ENCODE measurements at regions not wholly inside any gene's neighbourhood (a gene's known extent, or its start where the extent isn't known, plus 50 kb on each side); places are given as distances from the start of the nearest gene placed in this dataset.

- H3K36me3 Mint-ChIP-seq (ENCODE audit: insufficient read depth) = no peaks in the 10 kb centered on the region
- peaks cover 9% of the 10 kb centered on the region for H3K27me3 Mint-ChIP-seq
- TF ChIP-seq CTCF (IDR thresholded peaks at IDR 0.05; ENCODE audit: unreplicated experiment) = no peak
- no peak overlapping the region for H3K4me3 Mint-ChIP-seq (ENCODE audit: low read depth)
- peaks cover 1% of the 10 kb centered on the region for H3K4me1 Mint-ChIP-seq (ENCODE audit: low read depth)
- H3K9me3 Mint-ChIP-seq (ENCODE audit: low read depth) = no peaks in the 10 kb centered on the region
- DNase-seq (ENCODE audit: low spot score, unreplicated experiment) = no peak
- H3K27ac Mint-ChIP-seq = no peak overlapping the region
Observed at GRCh38 chr7:25583621-25584020, 355.3 kb upstream of the NPVF start.

GRCh38 chr7:25584112-25584938 lies 356.0 kb upstream of the NPVF start:
- no peak overlapping the region for H3K27ac Mint-ChIP-seq
- no peak for DNase-seq (ENCODE audit: low spot score, unreplicated experiment)
- no peaks in the 10 kb centered on the region for H3K36me3 Mint-ChIP-seq (ENCODE audit: insufficient read depth)
- no peak overlapping the region for H3K4me3 Mint-ChIP-seq (ENCODE audit: low read depth)
- H3K9me3 Mint-ChIP-seq (ENCODE audit: low read depth) = no peaks in the 10 kb centered on the region
- no peaks in the 10 kb centered on the region for H3K4me1 Mint-ChIP-seq (ENCODE audit: low read depth)
- peaks cover 12% of the 10 kb centered on the region for H3K27me3 Mint-ChIP-seq
- no peak for TF ChIP-seq CTCF (IDR thresholded peaks at IDR 0.05; ENCODE audit: unreplicated experiment)

DNA sequence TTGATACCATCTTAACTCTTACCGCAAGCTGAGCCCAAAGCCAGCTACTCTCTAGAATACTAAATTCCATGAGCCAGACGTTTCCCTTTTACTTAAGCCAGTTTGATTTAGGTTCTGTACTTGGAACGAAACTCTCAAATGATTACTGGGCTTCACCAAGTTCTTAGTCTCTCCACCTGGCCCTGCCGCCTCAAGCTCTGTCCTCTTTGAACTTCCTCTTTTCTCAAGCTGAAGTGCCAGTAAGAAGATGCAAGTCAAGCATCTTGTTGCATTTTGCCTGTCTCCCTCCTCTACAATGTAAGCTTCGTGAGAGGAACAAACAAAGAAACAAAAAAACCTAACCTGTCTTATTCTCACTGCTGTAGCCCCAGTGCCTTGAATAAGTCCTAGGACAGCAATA lies 358.2 kb upstream of the NPVF start:
- no peaks in the 10 kb centered on the region for H3K36me3 Mint-ChIP-seq (ENCODE audit: insufficient read depth)
- H3K4me3 Mint-ChIP-seq (ENCODE audit: low read depth) = no peak overlapping the region
- peaks cover 19% of the 10 kb centered on the region for H3K27me3 Mint-ChIP-seq

GRCh38 chr7:25594122-25594521 lies 365.8 kb upstream of the NPVF start:
- Mint-ChIP-seq H3K4me3 (ENCODE audit: low read depth) (no peak overlapping the region), H3K27ac (no peak overlapping the region), H3K4me1 (ENCODE audit: low read depth) (peaks cover 7% of the 10 kb centered on the region), H3K9me3 (ENCODE audit: low read depth) (no peaks in the 10 kb centered on the region), H3K27me3 (peaks cover 13% of the 10 kb centered on the region), H3K36me3 (ENCODE audit: insufficient read depth) (no peaks in the 10 kb centered on the region)
- TF ChIP-seq CTCF (IDR thresholded peaks at IDR 0.05; ENCODE audit: unreplicated experiment) = no peak
- DNase-seq (ENCODE audit: low spot score, unreplicated experiment) = no peak

More for the DNA sequence above, 358.2 kb upstream of the NPVF start:
- H3K4me1 Mint-ChIP-seq (ENCODE audit: low read depth) = no peaks in the 10 kb centered on the region
- H3K9me3 Mint-ChIP-seq (ENCODE audit: low read depth) = no peaks in the 10 kb centered on the region
- no peak overlapping the region for H3K27ac Mint-ChIP-seq
- DNase-seq (ENCODE audit: low spot score, unreplicated experiment) = no peak
- no peak for TF ChIP-seq CTCF (IDR thresholded peaks at IDR 0.05; ENCODE audit: unreplicated experiment)

GRCh38 chr7:25594728-25595127 lies 366.4 kb upstream of the NPVF start:
- Mint-ChIP-seq H3K4me1 (ENCODE audit: low read depth) (peaks cover 7% of the 10 kb centered on the region), H3K27me3 (peaks cover 7% of the 10 kb centered on the region), H3K4me3 (ENCODE audit: low read depth) (no peak overlapping the region), H3K27ac (no peak overlapping the region), H3K9me3 (ENCODE audit: low read depth) (no peaks in the 10 kb centered on the region), H3K36me3 (ENCODE audit: insufficient read depth) (no peaks in the 10 kb centered on the region)
- TF ChIP-seq CTCF (IDR thresholded peaks at IDR 0.05; ENCODE audit: unreplicated experiment) = no peak
- DNase-seq (ENCODE audit: low spot score, unreplicated experiment) = no peak

Data from progenitor cell of endocrine pancreas (in vitro differentiated cells).